GM21515 (cell line): ENCODE measurements at regions not wholly inside any gene's neighbourhood (a gene's known extent, or its start where the extent isn't known, plus 50 kb on each side); places are given as distances from the start of the nearest gene placed in this dataset.
"Not testable (repeated sequence)": the region's sequence is repeated elsewhere in the genome, so short reads cannot be mapped to it uniquely, and the experiment has no call there.

Experiments used
- ATAC-seq: cut with Tn5 transposase; IDR thresholded peaks from one replicate; pipeline ENCODE4 v1.9.1; 2021; ENCODE audit not compliant: unreplicated experiment

GRCh38 chr20:48531505-48531904 lies 296.3 kb downstream of the PREX1 start:
- ATAC-seq = no peak

- ATAC-seq = no peak
These were observed 296.8 kb downstream of the PREX1 start for GRCh38 chr20:48530957-48531356.

GRCh38 chr20:48528346-48528745 lies 299.5 kb downstream of the PREX1 start:
- no peak for ATAC-seq

- ATAC-seq = no peak
These were observed 300.0 kb downstream of the PREX1 start for GRCh38 chr20:48527771-48528170.

GRCh38 chr20:48526936-48527335 lies 300.9 kb downstream of the PREX1 start:
- no peak for ATAC-seq

GRCh38 chr20:48525400-48525799 lies 302.4 kb downstream of the PREX1 start:
- no peak for ATAC-seq

GRCh38 chr20:48524582-48524981 lies 303.2 kb downstream of the PREX1 start:
- ATAC-seq = no peak

- no peak for ATAC-seq
These were observed 304.4 kb downstream of the PREX1 start for GRCh38 chr20:48523191-48523995.

- no peak for ATAC-seq
These were observed 306.7 kb downstream of the PREX1 start for GRCh38 chr20:48521121-48521520.

GRCh38 chr20:48516196-48516595 lies 311.6 kb downstream of the PREX1 start:
- not testable (repeated sequence) for ATAC-seq

- ATAC-seq = not testable (repeated sequence)
These were observed 313.2 kb downstream of the PREX1 start for GRCh38 chr20:48514577-48514976.

- ATAC-seq = not testable (repeated sequence)
These were observed 315.3 kb downstream of the PREX1 start for GRCh38 chr20:48512539-48512938.

- not testable (repeated sequence) for ATAC-seq
These were observed 322.7 kb downstream of the PREX1 start for GRCh38 chr20:48505066-48505465.

GRCh38 chr20:48503166-48503815 lies 324.5 kb downstream of the PREX1 start:
- no peak for ATAC-seq

GRCh38 chr20:48502758-48503157 lies 325.0 kb downstream of the PREX1 start:
- ATAC-seq = no peak

GRCh38 chr20:48502016-48502415 lies 325.8 kb downstream of the PREX1 start:
- ATAC-seq = no peak

GRCh38 chr20:48500900-48501299 lies 326.9 kb downstream of the PREX1 start:
- ATAC-seq = not testable (repeated sequence)

- ATAC-seq = not testable (repeated sequence)
These were observed 328.9 kb downstream of the PREX1 start for GRCh38 chr20:48498939-48499338.

GRCh38 chr20:48498125-48498524 lies 329.7 kb downstream of the PREX1 start:
- not testable (repeated sequence) for ATAC-seq

GRCh38 chr20:48493966-48494365 lies 333.8 kb downstream of the PREX1 start:
- ATAC-seq = no peak

GRCh38 chr20:48493331-48493730 lies 334.5 kb downstream of the PREX1 start:
- ATAC-seq = not testable (repeated sequence)

GRCh38 chr20:48492715-48493070 lies 335.1 kb downstream of the PREX1 start:
- ATAC-seq = no peak
